ENCODE measurements at regions not wholly inside any gene's neighbourhood (a gene's known extent, or its start where the extent isn't known, plus 50 kb on each side); places are given as distances from the start of the nearest gene placed in this dataset.

DNA sequence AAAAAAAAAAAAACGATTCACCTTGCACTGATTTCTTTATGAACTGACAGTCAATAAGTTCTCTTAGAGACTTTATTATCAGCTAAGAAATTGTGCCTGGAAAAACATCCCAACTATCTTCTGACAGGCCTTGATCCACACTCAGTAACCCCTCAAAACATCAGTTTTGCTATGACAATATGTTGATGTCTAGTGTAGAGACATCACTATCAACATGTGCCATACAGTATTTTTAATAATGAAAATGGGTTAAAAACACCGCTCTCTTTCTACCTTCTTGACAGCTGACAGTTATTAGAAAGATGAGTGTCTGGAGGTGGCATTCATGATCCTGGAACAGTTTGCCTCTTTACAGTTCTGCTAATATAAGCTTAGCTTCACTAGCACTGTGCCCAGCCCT, 175.8 kb upstream of the TMEM229A start:
- intact Hi-C loops (cut with micrococcal nuclease) = no loop called here
- no peak overlapping the region for H3K4me3 Mint-ChIP-seq
- ChIA-PET POLR2A (no interaction called here), CTCF (no interaction called here)
- DNase-seq (no peak), ATAC-seq (ENCODE audit: low read depth) (no peak)
- H3K27me3 Mint-ChIP-seq = no peaks in the 10 kb centered on the region
- TF ChIP-seq CTCF (IDR thresholded peaks at IDR 0.05) = no peak
- H3K27ac Mint-ChIP-seq = no peak overlapping the region
- no peaks in the 10 kb centered on the region for H3K36me3 Mint-ChIP-seq (ENCODE audit: low read depth)
- no peaks in the 10 kb centered on the region for H3K4me1 Mint-ChIP-seq
- H3K9me3 Mint-ChIP-seq = peaks cover 2% of the 10 kb centered on the region

- POLR2A ChIA-PET = no interaction called here
- CTCF ChIA-PET = no interaction called here
- intact Hi-C loops (cut with micrococcal nuclease) = no loop called here
Measured at GRCh38 chr7:124208173-124208572, 175.3 kb upstream of the TMEM229A start.

GRCh38 chr7:124205526-124205925, 172.7 kb upstream of the TMEM229A start:
- Mint-ChIP-seq H3K36me3 (ENCODE audit: low read depth) (no peaks in the 10 kb centered on the region), H3K27ac (no peak overlapping the region), H3K27me3 (no peaks in the 10 kb centered on the region), H3K9me3 (peaks cover 2% of the 10 kb centered on the region), H3K4me3 (no peak overlapping the region), H3K4me1 (no peaks in the 10 kb centered on the region)
- DNase-seq = no peak
- TF ChIP-seq CTCF (IDR thresholded peaks at IDR 0.05) = no peak
- intact Hi-C loops (cut with micrococcal nuclease) = no loop called here
- ChIA-PET CTCF (no interaction called here), POLR2A (no interaction called here)
- no peak for ATAC-seq (ENCODE audit: low read depth)

More at GRCh38 chr7:124208173-124208572, 175.3 kb upstream of the TMEM229A start:
- no peaks in the 10 kb centered on the region for H3K36me3 Mint-ChIP-seq (ENCODE audit: low read depth)
- peaks cover 2% of the 10 kb centered on the region for H3K9me3 Mint-ChIP-seq
- H3K4me3 Mint-ChIP-seq = no peak overlapping the region
- H3K27me3 Mint-ChIP-seq = no peaks in the 10 kb centered on the region
- no peak for TF ChIP-seq CTCF (IDR thresholded peaks at IDR 0.05)
- H3K4me1 Mint-ChIP-seq = no peaks in the 10 kb centered on the region
- no peak overlapping the region for H3K27ac Mint-ChIP-seq
- DNase-seq (no peak), ATAC-seq (ENCODE audit: low read depth) (no peak)

DNA sequence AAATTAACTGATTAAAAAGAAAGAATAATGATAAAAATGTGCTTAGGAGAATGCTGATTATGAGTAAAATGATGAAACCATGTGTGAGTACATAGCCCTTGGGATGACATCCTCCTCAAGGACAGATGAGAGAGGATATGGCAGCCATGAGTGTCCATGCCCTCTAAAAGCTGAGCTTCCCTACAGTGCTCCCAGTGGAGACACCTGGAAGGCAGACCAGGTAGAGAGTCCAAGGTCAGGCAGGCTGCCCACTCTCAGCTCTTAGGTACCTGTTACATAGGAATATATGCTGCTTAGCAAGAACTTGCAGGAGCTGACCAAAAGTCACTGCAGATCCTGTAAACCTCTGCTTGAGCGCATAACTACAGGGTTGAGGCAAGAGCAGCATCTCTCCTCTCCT, 169.7 kb upstream of the TMEM229A start:
- no peak for DNase-seq
- Mint-ChIP-seq H3K27me3 (no peaks in the 10 kb centered on the region), H3K36me3 (ENCODE audit: low read depth) (no peaks in the 10 kb centered on the region), H3K4me1 (no peaks in the 10 kb centered on the region), H3K4me3 (no peak overlapping the region), H3K9me3 (peaks cover 2% of the 10 kb centered on the region), H3K27ac (no peak overlapping the region)
- POLR2A ChIA-PET = no interaction called here
- ATAC-seq (ENCODE audit: low read depth) = no peak
- no peak for TF ChIP-seq CTCF (IDR thresholded peaks at IDR 0.05)
- intact Hi-C loops (cut with micrococcal nuclease) = no loop called here
- CTCF ChIA-PET = no interaction called here

- H3K4me3 Mint-ChIP-seq = no peak overlapping the region
- no peaks in the 10 kb centered on the region for H3K36me3 Mint-ChIP-seq (ENCODE audit: low read depth)
- no peak for DNase-seq
- no peak overlapping the region for H3K27ac Mint-ChIP-seq
- H3K27me3 Mint-ChIP-seq = no peaks in the 10 kb centered on the region
- ChIA-PET CTCF (no interaction called here), POLR2A (no interaction called here)
- no peak for TF ChIP-seq CTCF (IDR thresholded peaks at IDR 0.05)
- intact Hi-C loops (cut with micrococcal nuclease) = no loop called here
- H3K9me3 Mint-ChIP-seq = no peaks in the 10 kb centered on the region
- no peak for ATAC-seq (ENCODE audit: low read depth)
- H3K4me1 Mint-ChIP-seq = no peaks in the 10 kb centered on the region
Measured at GRCh38 chr7:124201768-124202349, 169.0 kb upstream of the TMEM229A start.
